Neural cell (in vitro differentiated cells): ENCODE measurements at regions not wholly inside any gene's neighbourhood (a gene's known extent, or its start where the extent isn't known, plus 50 kb on each side); places are given as distances from the start of the nearest gene placed in this dataset.

Experiments used
- EP300 ChIP-seq: fragments of 450-650 bp; conservative IDR thresholded peaks from 2 replicates; pipeline ENCODE4 v1.6.1; 2014; ENCODE audit warnings: antibody characterized with exemption, mild to moderate bottlenecking, moderate library complexity; ENCODE audit not compliant: poor library complexity, severe bottlenecking
- POLR2AphosphoS5 ChIP-seq: IDR thresholded peaks from 2 replicates; pipeline ENCODE4 v1.6.1; 2012
- RAD21 ChIP-seq: fragments of 450-650 bp; conservative IDR thresholded peaks from 2 replicates; pipeline ENCODE4 v1.6.1; 2014; ENCODE audit warnings: antibody characterized with exemption, mild to moderate bottlenecking, moderate library complexity
- REST ChIP-seq: IDR thresholded peaks from 2 replicates; pipeline ENCODE4 v1.6.1; 2012; ENCODE audit warnings: borderline replicate concordance
- TAF1 ChIP-seq: IDR thresholded peaks from 2 replicates; pipeline ENCODE4 v1.6.1; 2012; ENCODE audit warnings: low read depth
- TF ChIP-seq, protein P1 (sequence below): fragments of 450-650 bp; IDR thresholded peaks from 2 replicates; pipeline ENCODE4 v1.5.1; 2014; ENCODE audit warnings: antibody characterized with exemption, mild to moderate bottlenecking, moderate library complexity; ENCODE audit not compliant: poor library complexity, severe bottlenecking

GRCh38 chr9:26243726-26244125, 565.5 kb upstream of the TUSC1 start:
- no peak for TF ChIP-seq EP300
- no peak for TF ChIP-seq POLR2AphosphoS5
- TF ChIP-seq, protein P1, sequence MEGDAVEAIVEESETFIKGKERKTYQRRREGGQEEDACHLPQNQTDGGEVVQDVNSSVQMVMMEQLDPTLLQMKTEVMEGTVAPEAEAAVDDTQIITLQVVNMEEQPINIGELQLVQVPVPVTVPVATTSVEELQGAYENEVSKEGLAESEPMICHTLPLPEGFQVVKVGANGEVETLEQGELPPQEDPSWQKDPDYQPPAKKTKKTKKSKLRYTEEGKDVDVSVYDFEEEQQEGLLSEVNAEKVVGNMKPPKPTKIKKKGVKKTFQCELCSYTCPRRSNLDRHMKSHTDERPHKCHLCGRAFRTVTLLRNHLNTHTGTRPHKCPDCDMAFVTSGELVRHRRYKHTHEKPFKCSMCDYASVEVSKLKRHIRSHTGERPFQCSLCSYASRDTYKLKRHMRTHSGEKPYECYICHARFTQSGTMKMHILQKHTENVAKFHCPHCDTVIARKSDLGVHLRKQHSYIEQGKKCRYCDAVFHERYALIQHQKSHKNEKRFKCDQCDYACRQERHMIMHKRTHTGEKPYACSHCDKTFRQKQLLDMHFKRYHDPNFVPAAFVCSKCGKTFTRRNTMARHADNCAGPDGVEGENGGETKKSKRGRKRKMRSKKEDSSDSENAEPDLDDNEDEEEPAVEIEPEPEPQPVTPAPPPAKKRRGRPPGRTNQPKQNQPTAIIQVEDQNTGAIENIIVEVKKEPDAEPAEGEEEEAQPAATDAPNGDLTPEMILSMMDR, result no peak
- no peak for TF ChIP-seq TAF1
- no peak for TF ChIP-seq RAD21
- no peak for TF ChIP-seq REST
